Upper lobe of left lung (tissue), 6 donors: ENCODE measurements at regions not wholly inside any gene's neighbourhood (a gene's known extent, or its start where the extent isn't known, plus 50 kb on each side); places are given as distances from the start of the nearest gene placed in this dataset.
"Not testable (repeated sequence)": the region's sequence is repeated elsewhere in the genome, so short reads cannot be mapped to it uniquely, and the experiment has no call there.

ENCODE experiments used
- ATAC-seq, 2 donors: fragments of 200-7000 bp; cut with Tn5 transposase; one replicate each; pipeline ENCODE4 v1.9.1; 2022; ENCODE audit warnings: mild to moderate bottlenecking in 2 of 2, moderate library complexity in 2 of 2; ENCODE audit not compliant: low FRiP score in 2 of 2
- DNase-seq, 2 donors: peaks; one replicate each; pipeline ENCODE4 v3.0.0-alpha.2; 2019 to 2020
- H3K27ac ChIP-seq, 4 donors: fragments of 200-600 bp; sonication (generic); one replicate each; pipeline ENCODE4 v1.5.1; 2016 to 2019
- H3K27me3 ChIP-seq, 4 donors: fragments of 200-600 bp; sonication (generic); one replicate each; pipeline ENCODE4 v1.5.1; 2017 to 2019
- H3K36me3 ChIP-seq, 4 donors: fragments of 200-600 bp; sonication (generic); one replicate each; pipeline ENCODE4 v1.5.1; 2016 to 2019
- H3K4me1 ChIP-seq, 4 donors: fragments of 200-600 bp; sonication (generic); one replicate each; pipeline ENCODE4 v1.5.1; 2018 to 2019
- H3K4me3 ChIP-seq, 4 donors: fragments of 200-600 bp; sonication (generic); one replicate each; pipeline ENCODE4 v1.5.1; 2017 to 2019; ENCODE audit warnings: mild to moderate bottlenecking in 2 of 4, moderate library complexity in 1 of 4
- H3K9me3 ChIP-seq, 4 donors: fragments of 200-600 bp; sonication (generic); one replicate each; pipeline ENCODE4 v1.5.1; 2018 to 2019
- EP300 ChIP-seq, 4 donors: sonication (generic); formaldehyde crosslinking; IDR thresholded peaks; one replicate each; pipeline ENCODE4 v1.5.1; 2017; ENCODE audit warnings: antibody characterized with exemption in 4 of 4, control low read depth in 2 of 4
- POLR2A ChIP-seq, 4 donors: fragments of 450-650 bp; IDR thresholded peaks; one replicate each; pipeline ENCODE4 v1.5.1; 2016 to 2017; ENCODE audit warnings: antibody characterized with exemption in 4 of 4, mild to moderate bottlenecking in 2 of 4
- POLR2AphosphoS5 ChIP-seq, 2 donors: sonication (generic); formaldehyde crosslinking; IDR thresholded peaks; one replicate each; pipeline ENCODE4 v1.5.1; 2017; ENCODE audit warnings: antibody characterized with exemption in 2 of 2
- WGBS, 2 donors: methylation state at CpG; one replicate each; pipeline ENCODE4 v1.1.5; 2017 to 2018; 5-methylcytosine and 5-hydroxymethylcytosine counted together
- TF ChIP-seq, protein P1 (sequence below), 6 experiments: fragments of 450-650 bp in 4 of 6; fragments of 200-600 bp in 2 of 6; sonication (generic) in 2 of 6; IDR thresholded peaks; one replicate each; pipeline ENCODE4 v1.5.1; 2016 to 2019; ENCODE audit warnings: antibody characterized with exemption in 6 of 6
- donor health status: DM: no; HTN: no; CAD: no; lungs with moderate emphysema.
- donor health status: DM: no; HTN: yes; CAD: no; lungs with severe emphysema.

DNA sequence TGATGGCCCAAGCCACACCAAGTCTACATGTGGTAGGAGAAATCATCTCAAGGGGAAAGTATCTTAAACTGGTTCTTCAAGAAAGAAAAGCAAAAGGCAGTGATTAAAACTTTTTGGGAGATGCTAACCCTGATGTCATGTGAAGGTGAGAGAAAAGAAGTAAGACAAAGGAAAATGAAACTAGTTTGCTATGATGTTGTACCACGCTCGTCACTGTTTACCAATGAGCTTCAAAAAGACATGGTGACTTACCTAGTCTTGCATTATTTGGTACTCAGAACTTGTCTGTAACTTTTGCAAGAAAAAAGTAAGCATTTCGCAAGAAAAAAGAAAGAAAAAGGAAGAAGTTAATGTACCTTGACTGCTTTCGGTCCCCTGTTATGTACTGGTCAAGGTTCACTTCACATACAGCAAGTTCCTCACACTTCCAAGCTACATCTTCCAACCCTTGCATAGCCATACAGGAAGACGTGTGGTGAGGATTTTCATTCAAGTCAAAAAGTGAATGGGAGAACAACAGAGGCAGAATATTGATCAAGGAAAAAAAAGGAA, 739.3 kb downstream of the NR2F1-AS1 start:
- TF ChIP-seq EP300 (IDR thresholded peaks at IDR 0.05) = no peak
- Histone ChIP-seq H3K4me1 (no peaks in the 10 kb centered on the region), H3K27ac (no peak overlapping the region), H3K36me3 (no peaks in the 10 kb centered on the region), H3K27me3 (no peaks in the 10 kb centered on the region), H3K9me3 (no peaks in the 10 kb centered on the region), H3K4me3 (no peak overlapping the region)
- DNase-seq = no peak
- no peak for ATAC-seq
- WGBS, 2 donors = 89% methylated on average over 5 of the region's 5 CpGs

DNA sequence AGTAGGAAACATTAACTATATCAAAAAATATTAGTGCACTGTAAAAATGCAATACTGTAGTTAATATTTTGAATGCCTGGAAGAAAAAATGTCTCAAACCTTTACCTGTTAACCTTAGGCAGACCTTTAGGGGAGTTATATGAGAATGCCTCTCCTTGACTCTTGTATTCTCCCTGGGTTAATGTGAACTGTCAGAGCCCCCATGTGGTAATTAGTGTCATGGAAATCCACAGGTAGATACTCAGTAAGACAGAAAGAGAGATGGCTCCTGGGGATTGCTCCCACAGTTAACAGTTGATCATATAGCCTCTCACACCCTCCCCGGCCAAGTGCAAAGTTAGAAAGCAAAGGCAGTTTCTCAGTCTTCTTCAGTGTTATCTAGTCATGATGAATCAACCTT, 742.8 kb downstream of the NR2F1-AS1 start:
- Histone ChIP-seq H3K9me3 (no peaks in the 10 kb centered on the region), H3K4me3 (no peak overlapping the region), H3K4me1 (no peaks in the 10 kb centered on the region), H3K27me3 (no peaks in the 10 kb centered on the region), H3K36me3 (no peaks in the 10 kb centered on the region), H3K27ac (no peak overlapping the region)
- TF ChIP-seq, protein P1, sequence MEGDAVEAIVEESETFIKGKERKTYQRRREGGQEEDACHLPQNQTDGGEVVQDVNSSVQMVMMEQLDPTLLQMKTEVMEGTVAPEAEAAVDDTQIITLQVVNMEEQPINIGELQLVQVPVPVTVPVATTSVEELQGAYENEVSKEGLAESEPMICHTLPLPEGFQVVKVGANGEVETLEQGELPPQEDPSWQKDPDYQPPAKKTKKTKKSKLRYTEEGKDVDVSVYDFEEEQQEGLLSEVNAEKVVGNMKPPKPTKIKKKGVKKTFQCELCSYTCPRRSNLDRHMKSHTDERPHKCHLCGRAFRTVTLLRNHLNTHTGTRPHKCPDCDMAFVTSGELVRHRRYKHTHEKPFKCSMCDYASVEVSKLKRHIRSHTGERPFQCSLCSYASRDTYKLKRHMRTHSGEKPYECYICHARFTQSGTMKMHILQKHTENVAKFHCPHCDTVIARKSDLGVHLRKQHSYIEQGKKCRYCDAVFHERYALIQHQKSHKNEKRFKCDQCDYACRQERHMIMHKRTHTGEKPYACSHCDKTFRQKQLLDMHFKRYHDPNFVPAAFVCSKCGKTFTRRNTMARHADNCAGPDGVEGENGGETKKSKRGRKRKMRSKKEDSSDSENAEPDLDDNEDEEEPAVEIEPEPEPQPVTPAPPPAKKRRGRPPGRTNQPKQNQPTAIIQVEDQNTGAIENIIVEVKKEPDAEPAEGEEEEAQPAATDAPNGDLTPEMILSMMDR (IDR thresholded peaks at IDR 0.05) = peak in 1 of 6 experiments; percentile 6
- no peak for TF ChIP-seq EP300 (IDR thresholded peaks at IDR 0.05)
- DNase-seq (no peak), ATAC-seq (no peak)
- WGBS, 2 donors = 73 to 80% methylated on average over 1 of the region's 1 CpG

DNA sequence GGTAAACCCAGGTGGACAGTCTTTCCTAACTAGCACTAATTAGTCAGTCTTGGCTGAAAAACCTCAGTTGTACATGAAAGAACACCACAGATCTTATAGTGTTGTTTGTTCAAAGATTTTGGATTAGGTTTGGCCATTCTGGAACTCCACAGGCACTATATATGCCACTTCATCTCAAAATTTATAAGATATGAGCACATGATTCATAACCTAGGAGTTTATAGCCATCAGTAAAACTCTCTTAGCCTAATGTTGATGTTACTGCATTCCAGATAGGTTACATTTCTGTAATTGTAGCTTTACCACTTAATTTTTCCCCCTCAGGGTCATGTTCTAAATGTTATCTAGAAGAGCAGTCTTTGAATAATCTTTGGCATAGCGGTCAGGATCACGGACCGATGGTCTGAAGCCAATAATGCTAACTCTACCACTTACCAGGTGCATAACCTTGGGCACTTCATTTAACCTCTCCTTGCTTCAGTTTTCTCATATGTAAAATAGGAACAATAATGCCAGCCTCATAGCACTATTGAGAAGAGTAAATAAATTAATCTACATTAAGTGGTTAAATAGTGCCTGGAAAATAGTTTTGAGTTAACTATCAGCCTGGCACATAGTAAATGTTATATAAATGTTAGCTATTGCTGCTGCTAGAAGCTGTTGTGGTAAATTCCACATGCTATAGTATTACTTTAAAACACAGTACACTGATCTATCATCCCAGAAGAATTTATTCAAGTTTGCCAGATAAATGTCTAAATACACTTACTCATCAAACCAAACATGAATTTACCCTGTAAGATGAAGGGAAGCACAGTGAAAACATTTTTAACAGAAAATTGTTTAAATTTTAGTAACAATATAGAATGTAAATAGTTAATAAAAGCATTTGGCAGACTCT, 743.9 kb downstream of the NR2F1-AS1 start:
- TF ChIP-seq, protein P1 (IDR thresholded peaks at IDR 0.05) = no peak
- no peak for TF ChIP-seq POLR2AphosphoS5 (IDR thresholded peaks at IDR 0.05)
- no peak for TF ChIP-seq EP300 (IDR thresholded peaks at IDR 0.05)
- whole genome bisulfite sequencing, 2 donors = 77% methylated on average over 3 of the region's 3 CpGs

DNA sequence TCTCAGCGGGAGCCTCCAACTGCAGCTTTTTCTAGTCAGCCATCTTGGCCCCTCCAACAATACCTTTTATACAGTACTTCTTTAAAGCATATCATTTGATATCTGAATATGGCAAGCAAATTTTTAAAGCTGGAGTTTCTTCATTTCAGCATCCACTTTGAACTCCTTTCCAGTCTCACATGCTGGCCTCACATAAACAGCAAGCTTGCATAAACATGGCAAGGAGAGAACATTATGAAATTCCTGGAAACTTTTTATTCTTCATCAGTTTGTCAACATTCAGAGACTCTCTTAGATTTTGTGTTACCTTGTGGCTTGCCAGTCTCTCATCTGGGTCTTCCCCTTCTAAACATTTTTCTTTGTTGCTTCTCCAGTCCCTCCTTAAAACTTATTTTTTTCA, 745.3 kb downstream of the NR2F1-AS1 start:
- Histone ChIP-seq H3K9me3 (no peaks in the 10 kb centered on the region), H3K4me3 (no peak overlapping the region), H3K27me3 (no peaks in the 10 kb centered on the region), H3K27ac (no peak overlapping the region), H3K4me1 (no peaks in the 10 kb centered on the region), H3K36me3 (no peaks in the 10 kb centered on the region)
- DNase-seq (no peak), ATAC-seq (no peak)
- 0% methylated on average over 1 of the region's 1 CpG for WGBS, 2 donors
- TF ChIP-seq EP300 (IDR thresholded peaks at IDR 0.05) (no peak), POLR2A (IDR thresholded peaks at IDR 0.05) (no peak), POLR2AphosphoS5 (IDR thresholded peaks at IDR 0.05) (no peak)
- TF ChIP-seq, protein P1 (IDR thresholded peaks at IDR 0.05) = no peak

More for the DNA sequence above, 743.9 kb downstream of the NR2F1-AS1 start:
- Histone ChIP-seq H3K27me3 (no peaks in the 10 kb centered on the region), H3K36me3 (no peaks in the 10 kb centered on the region), H3K4me3 (no peak overlapping the region), H3K9me3 (no peaks in the 10 kb centered on the region), H3K4me1 (no peaks in the 10 kb centered on the region), H3K27ac (no peak overlapping the region)
- no peak for DNase-seq
- no peak for ATAC-seq

DNA sequence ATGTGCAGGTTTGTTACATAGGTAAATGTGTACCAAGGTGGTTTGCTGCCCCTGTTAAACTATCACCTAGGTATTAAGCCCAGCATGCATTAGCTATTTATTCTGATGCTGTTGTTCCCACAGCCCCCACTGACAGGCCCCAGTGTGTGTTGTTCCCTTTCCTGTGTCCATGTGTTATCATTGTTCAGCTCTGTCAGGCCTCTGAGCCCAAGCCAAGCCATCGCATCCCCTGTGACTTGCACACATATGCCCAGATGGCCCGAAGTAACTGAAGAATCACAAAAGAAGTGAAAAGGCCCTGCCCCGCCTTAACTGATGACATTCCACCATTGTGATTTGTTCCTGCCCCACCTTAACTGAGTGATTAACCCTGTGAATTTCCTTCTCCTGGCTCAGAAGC, 757.5 kb downstream of the NR2F1-AS1 start:
- H3K27me3 ChIP-seq, H3K9me3 ChIP-seq, ATAC-seq, H3K4me1 ChIP-seq, H3K36me3 ChIP-seq, H3K27ac ChIP-seq, DNase-seq, H3K4me3 ChIP-seq: not testable (repeated sequence)
- 64 to 82% methylated on average over 3 of the region's 3 CpGs for WGBS, 2 donors

DNA sequence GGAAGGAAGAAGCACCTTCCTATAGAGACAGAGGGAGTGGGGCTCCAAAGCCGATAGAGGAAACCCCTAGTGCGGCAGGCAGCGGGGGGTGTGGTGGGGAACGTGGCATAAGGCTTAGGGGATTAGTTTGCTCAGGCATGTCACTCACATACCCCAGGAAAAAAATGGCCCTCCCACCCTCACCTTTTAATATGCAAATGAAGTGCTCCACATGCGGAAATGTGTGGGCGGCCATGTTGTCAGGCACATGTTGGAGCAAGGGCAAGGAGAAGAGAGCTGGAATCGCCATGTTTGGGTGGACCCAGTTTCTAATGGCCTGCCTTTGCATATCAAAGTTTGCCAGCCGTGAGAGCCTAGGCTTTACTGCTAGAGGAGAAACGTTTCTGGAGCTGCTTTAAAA, 758.8 kb downstream of the NR2F1-AS1 start:
- Histone ChIP-seq H3K4me1 (no peaks in the 10 kb centered on the region), H3K4me3 (no peak overlapping the region), H3K27ac (no peak overlapping the region), H3K27me3 (no peaks in the 10 kb centered on the region), H3K9me3 (no peaks in the 10 kb centered on the region), H3K36me3 (no peaks in the 10 kb centered on the region)
- no peak for ATAC-seq
- WGBS, 2 donors = 75 to 81% methylated on average over 8 to 9 of the region's 9 CpGs
- no peak for DNase-seq
- no peak for TF ChIP-seq POLR2AphosphoS5 (IDR thresholded peaks at IDR 0.05)
- no peak for TF ChIP-seq POLR2A (IDR thresholded peaks at IDR 0.05)
- no peak for TF ChIP-seq EP300 (IDR thresholded peaks at IDR 0.05)
- TF ChIP-seq, protein P1 (IDR thresholded peaks at IDR 0.05) = no peak
